Neural cell (in vitro differentiated cells): ENCODE measurements at regions not wholly inside any gene's neighbourhood (a gene's known extent, or its start where the extent isn't known, plus 50 kb on each side); places are given as distances from the start of the nearest gene placed in this dataset.

Experiments
- H2AFZ ChIP-seq: fragments of 200-600, 300-800 bp; sonication (generic), shearing (Covaris generic); 2 replicates; pipeline ENCODE4 v1.6.0; 2014; ENCODE audit warnings: low read depth, mild to moderate bottlenecking, antibody characterized with exemption, low read length, moderate library complexity
- H3F3A ChIP-seq: fragments of 200-600 bp; shearing (Covaris generic); 2 replicates; pipeline ENCODE4 v1.6.1; 2016; ENCODE audit warnings: mild to moderate bottlenecking, moderate library complexity, mixed read lengths, antibody characterized with exemption, low read length; ENCODE audit not compliant: insufficient read depth, poor library complexity, severe bottlenecking
- H3K27ac ChIP-seq: fragments of 200-600, 300-800 bp; sonication (generic), shearing (Covaris generic); 2 replicates; pipeline ENCODE4 v1.5.1; 2014; ENCODE audit warnings: mild to moderate bottlenecking, low read length, moderate library complexity
- H3K27me3 ChIP-seq: fragments of 300-800, 200-600 bp; sonication (generic), shearing (Covaris generic); 2 replicates; pipeline ENCODE4 v1.6.0; 2014; ENCODE audit warnings: mild to moderate bottlenecking, low read depth, low read length, moderate library complexity; ENCODE audit not compliant: insufficient read depth
- H3K36me3 ChIP-seq: fragments of 300-800, 200-600 bp; sonication (generic), shearing (Covaris generic); 2 replicates; pipeline ENCODE4 v1.5.1; 2014; ENCODE audit warnings: mild to moderate bottlenecking, antibody characterized with exemption, low read length, moderate library complexity; ENCODE audit not compliant: insufficient read depth
- H3K4me2 ChIP-seq: fragments of 300-800, 200-600 bp; sonication (generic), shearing (Covaris generic); 2 replicates; pipeline ENCODE4 v1.6.0; 2014; ENCODE audit warnings: mild to moderate bottlenecking, low read length
- H3K4me3 ChIP-seq: fragments of 300-800, 200-600 bp; sonication (generic), shearing (Covaris generic); 2 replicates; pipeline ENCODE4 v1.5.1; 2014; ENCODE audit warnings: mild to moderate bottlenecking, low read length, moderate library complexity
- H3K79me2 ChIP-seq: fragments of 200-600 bp; shearing (Covaris generic); replicated peaks from 2 replicates; pipeline ENCODE4 v1.6.0; 2014; ENCODE audit warnings: mild to moderate bottlenecking, low read length, moderate library complexity; ENCODE audit not compliant: insufficient read depth
- H3K9ac ChIP-seq: fragments of 300-800, 200-600 bp; sonication (generic), shearing (Covaris generic); 2 replicates; pipeline ENCODE4 v1.6.1; 2016; ENCODE audit warnings: mild to moderate bottlenecking, low read length, mixed read lengths
- H3K9me2 ChIP-seq: fragments of 200-600 bp; shearing (Covaris generic); 2 replicates; pipeline ENCODE4 v1.6.1; 2016; ENCODE audit warnings: mild to moderate bottlenecking, low read length, mixed read lengths; ENCODE audit not compliant: insufficient read depth
- H3K9me3 ChIP-seq: fragments of 200-600, 300-800 bp; sonication (generic), shearing (Covaris generic); 2 replicates; pipeline ENCODE4 v1.6.1; 2016; ENCODE audit warnings: mild to moderate bottlenecking, mixed run types, low read length, moderate library complexity, mixed read lengths
- H4K20me1 ChIP-seq: fragments of 200-600 bp; shearing (Covaris generic); 2 replicates; pipeline ENCODE4 v1.6.1; 2016; ENCODE audit warnings: mild to moderate bottlenecking, mixed run types; ENCODE audit not compliant: insufficient read depth
- CTCF ChIP-seq: fragments of 450-650 bp; IDR thresholded peaks from 2 replicates; pipeline ENCODE4 v1.5.1; 2014; ENCODE audit warnings: antibody characterized with exemption, mild to moderate bottlenecking, moderate library complexity; ENCODE audit not compliant: poor library complexity, severe bottlenecking
- EP300 ChIP-seq: fragments of 450-650 bp; conservative IDR thresholded peaks from 2 replicates; pipeline ENCODE4 v1.6.1; 2014; ENCODE audit warnings: antibody characterized with exemption, mild to moderate bottlenecking, moderate library complexity; ENCODE audit not compliant: poor library complexity, severe bottlenecking
- EZH2 ChIP-seq: fragments of 200-600, 300-800 bp; shearing (Covaris generic), sonication (generic); IDR thresholded peaks from 2 replicates; pipeline ENCODE4 v1.6.1; 2014; ENCODE audit warnings: antibody characterized with exemption, low read length, borderline replicate concordance, mild to moderate bottlenecking; ENCODE audit not compliant: insufficient read depth, poor library complexity, severe bottlenecking
- MXI1 ChIP-seq: fragments of 450-650 bp; conservative IDR thresholded peaks from 2 replicates; pipeline ENCODE4 v1.6.1; 2014; ENCODE audit warnings: antibody characterized with exemption, mild to moderate bottlenecking; ENCODE audit not compliant: poor library complexity, severe bottlenecking
- POLR2AphosphoS5 ChIP-seq: IDR thresholded peaks from 2 replicates; pipeline ENCODE4 v1.6.1; 2012
- RAD21 ChIP-seq: fragments of 450-650 bp; conservative IDR thresholded peaks from 2 replicates; pipeline ENCODE4 v1.6.1; 2014; ENCODE audit warnings: antibody characterized with exemption, mild to moderate bottlenecking, moderate library complexity
- REST ChIP-seq: IDR thresholded peaks from 2 replicates; pipeline ENCODE4 v1.6.1; 2012; ENCODE audit warnings: borderline replicate concordance
- SMC3 ChIP-seq: fragments of 450-650 bp; conservative IDR thresholded peaks from 2 replicates; pipeline ENCODE4 v1.6.1; 2014; ENCODE audit warnings: antibody characterized with exemption, mild to moderate bottlenecking, moderate library complexity; ENCODE audit not compliant: poor library complexity
- TAF1 ChIP-seq: IDR thresholded peaks from 2 replicates; pipeline ENCODE4 v1.6.1; 2012; ENCODE audit warnings: low read depth

- H3K36me3 ChIP-seq = no peaks in the 10 kb centered on the region
- H3K4me3 ChIP-seq = no peak overlapping the region
- H3K27me3 ChIP-seq = no peaks in the 10 kb centered on the region
- TF ChIP-seq CTCF (no peak), POLR2AphosphoS5 (no peak)
- no peaks in the 10 kb centered on the region for H3F3A ChIP-seq
- H3K9me3 ChIP-seq = no peaks in the 10 kb centered on the region
- no peak overlapping the region for H3K27ac ChIP-seq
- no peaks in the 10 kb centered on the region for H3K9me2 ChIP-seq
- no peak overlapping the region for H2AFZ ChIP-seq
- H4K20me1 ChIP-seq = no peaks in the 10 kb centered on the region
- H3K79me2 ChIP-seq = no peaks in the 10 kb centered on the region
- H3K9ac ChIP-seq = no peak overlapping the region
- no peak overlapping the region for H3K4me2 ChIP-seq
Measured at GRCh38 chr13:22469452-22469851, 711.3 kb upstream of the SGCG start.

GRCh38 chr13:22470075-22470474, 710.7 kb upstream of the SGCG start:
- Histone ChIP-seq H2AFZ (no peak overlapping the region), H3K4me3 (no peak overlapping the region), H3K79me2 (no peaks in the 10 kb centered on the region), H3K9me3 (no peaks in the 10 kb centered on the region), H3K27me3 (no peaks in the 10 kb centered on the region), H3K27ac (no peak overlapping the region), H3K9me2 (no peaks in the 10 kb centered on the region), H3K36me3 (no peaks in the 10 kb centered on the region), H3K4me2 (no peak overlapping the region), H3F3A (no peaks in the 10 kb centered on the region), H3K9ac (no peak overlapping the region), H4K20me1 (no peaks in the 10 kb centered on the region)
- TF ChIP-seq SMC3 = no peak
- TF ChIP-seq TAF1 = no peak
- TF ChIP-seq EZH2 = no peak
- no peak for TF ChIP-seq REST
- no peak for TF ChIP-seq RAD21
- TF ChIP-seq EP300 = no peak
- TF ChIP-seq MXI1 = no peak
- TF ChIP-seq POLR2AphosphoS5 = no peak
- TF ChIP-seq CTCF = no peak
